Heart right ventricle (tissue), 16 donors: ENCODE measurements at regions not wholly inside any gene's neighbourhood (a gene's known extent, or its start where the extent isn't known, plus 50 kb on each side); places are given as distances from the start of the nearest gene placed in this dataset.

Source experiments
- ATAC-seq, 8 donors: fragments of 200-7000 bp; cut with Tn5 transposase; one replicate each; pipeline ENCODE4 v1.9.1; 2020; ENCODE audit warnings: mild to moderate bottlenecking in 8 of 8, moderate library complexity in 8 of 8, moderate number of reproducible peaks in 1 of 8
- DNase-seq, 2 donors: peaks; one replicate each; pipeline ENCODE4 v3.0.0-alpha.2; 2020
- H3K27ac ChIP-seq, 10 donors: fragments of 200-600 bp; sonication (generic) in 2 of 10; one replicate each; pipeline versions ENCODE4 v1.5.0 to v1.8.0; 2020 to 2022; ENCODE audit warnings: mild to moderate bottlenecking in 3 of 10
- H3K27me3 ChIP-seq, 7 donors: fragments of 200-600 bp; one replicate each; pipeline ENCODE4 v1.8.0; 2021 to 2022; ENCODE audit warnings: mild to moderate bottlenecking in 2 of 7
- H3K36me3 ChIP-seq, 9 donors: fragments of 200-600 bp; sonication (generic) in 1 of 9; one replicate each; pipeline versions ENCODE4 v1.5.0 to v1.8.0; 2020 to 2022; ENCODE audit warnings: mild to moderate bottlenecking in 2 of 9
- H3K4me1 ChIP-seq, 9 donors: fragments of 200-600 bp; sonication (generic) in 1 of 9; one replicate each; pipeline versions ENCODE4 v1.5.0 to v1.8.0; 2020 to 2022; ENCODE audit warnings: mild to moderate bottlenecking in 4 of 9
- H3K4me3 ChIP-seq, 10 donors: fragments of 200-600 bp; sonication (generic) in 2 of 10; one replicate each; pipeline versions ENCODE4 v1.5.0 to v1.8.0; 2020 to 2022; ENCODE audit warnings: mild to moderate bottlenecking in 7 of 10, moderate library complexity in 2 of 10
- H3K9me3 ChIP-seq, 11 donors: fragments of 200-600 bp in 10 of 11; sonication (generic) in 2 of 11; one replicate each; pipeline versions ENCODE4 v1.5.0 to v1.8.0; 2013 to 2022; ENCODE audit warnings: mild to moderate bottlenecking in 2 of 11, control low read depth in 1 of 11, moderate library complexity in 1 of 11
- WGBS, 2 donors: extraction: QIAGEN DNeasy Blood & Tissue Kit; methylation state at CpG; one replicate each; pipeline ENCODE4 v1.1.7; 2013; ENCODE audit warnings: inconsistent platforms in 1 of 2; 5-methylcytosine and 5-hydroxymethylcytosine counted together
- intact Hi-C, 10 donors: fragments of 100-400 bp; cut with DNase I; formaldehyde crosslinking; loops; one replicate each; pipeline versions ENCODE4 v1.11.1 to v1.14.2; 2022
- TF ChIP-seq, protein P1 (sequence below), 9 donors: fragments of 200-600 bp; sonication (generic) in 2 of 9; IDR thresholded peaks; one replicate each; pipeline versions ENCODE4 v1.5.0 to v1.8.0; 2021 to 2022; ENCODE audit warnings: antibody characterized with exemption in 9 of 9, mild to moderate bottlenecking in 5 of 9, moderate library complexity in 1 of 9
- donor health status: Arrhythmogenic right ventricular cardiomyopathy.
- donor health status: ischemic (EF 13 %, LVEDD 7.1; RV severe dilation, severe dysfunction).
- donor health status: healthy with polysubstance abuse.
- donor health status: DM: no; HTN: yes; CAD: no.
- donor health status: DM: no; HTN: no; CAD: no.
- donor health status: ischemic (EF 25% LVEDD 6.9; RV normal size, moderate dysfunction).
- donor health status: ischemic (EF 25% LVEDD 5.7; RV mildly dilated, moderate dysfunction).
- donor health status: healthy.
- donor health status: DM: yes; HTN: yes; CAD: no.
- donor health status: Ischemic cardiomyopathy.
- donor health status: ischemic (EF 35%, LVEDD 5.7; RV mildly dilated, moderate dysfunction).
- donor health status: nonischemic (EF 11% LVEDD 7.7; RV severe dilation, severe dysfunction).
- donor health status: DM: yes; HTN: yes; CAD: no.
- donor health status: PGD.
- donor health status: ischemic (EF 29% LVEDD 5.4; RV normal size, mild dysfunction).
- donor health status: nonischemic (EF 23%, LVEDD 6.1; RV moderate dilation, normal function).

- H3K4me1 ChIP-seq = no peaks in the 10 kb centered on the region
- intact Hi-C loops = no loop called here
- ATAC-seq (no peak), DNase-seq (no peak)
- H3K27me3 ChIP-seq = no peaks in the 10 kb centered on the region
- H3K27ac ChIP-seq = no peak overlapping the region
- no peaks in the 10 kb centered on the region for H3K36me3 ChIP-seq
- TF ChIP-seq, protein P1, sequence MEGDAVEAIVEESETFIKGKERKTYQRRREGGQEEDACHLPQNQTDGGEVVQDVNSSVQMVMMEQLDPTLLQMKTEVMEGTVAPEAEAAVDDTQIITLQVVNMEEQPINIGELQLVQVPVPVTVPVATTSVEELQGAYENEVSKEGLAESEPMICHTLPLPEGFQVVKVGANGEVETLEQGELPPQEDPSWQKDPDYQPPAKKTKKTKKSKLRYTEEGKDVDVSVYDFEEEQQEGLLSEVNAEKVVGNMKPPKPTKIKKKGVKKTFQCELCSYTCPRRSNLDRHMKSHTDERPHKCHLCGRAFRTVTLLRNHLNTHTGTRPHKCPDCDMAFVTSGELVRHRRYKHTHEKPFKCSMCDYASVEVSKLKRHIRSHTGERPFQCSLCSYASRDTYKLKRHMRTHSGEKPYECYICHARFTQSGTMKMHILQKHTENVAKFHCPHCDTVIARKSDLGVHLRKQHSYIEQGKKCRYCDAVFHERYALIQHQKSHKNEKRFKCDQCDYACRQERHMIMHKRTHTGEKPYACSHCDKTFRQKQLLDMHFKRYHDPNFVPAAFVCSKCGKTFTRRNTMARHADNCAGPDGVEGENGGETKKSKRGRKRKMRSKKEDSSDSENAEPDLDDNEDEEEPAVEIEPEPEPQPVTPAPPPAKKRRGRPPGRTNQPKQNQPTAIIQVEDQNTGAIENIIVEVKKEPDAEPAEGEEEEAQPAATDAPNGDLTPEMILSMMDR (IDR thresholded peaks at IDR 0.05) = no peak
- 13 to 20% methylated on average over 2 of the region's 2 CpGs for WGBS, 2 donors
- peaks cover 0 to 21% (median 0%) of the 10 kb centered on the region in 11 donors for H3K9me3 ChIP-seq
- H3K4me3 ChIP-seq = no peak overlapping the region
Measured at GRCh38 chr4:105050896-105051295, 95.8 kb upstream of the TET2 start.

DNA sequence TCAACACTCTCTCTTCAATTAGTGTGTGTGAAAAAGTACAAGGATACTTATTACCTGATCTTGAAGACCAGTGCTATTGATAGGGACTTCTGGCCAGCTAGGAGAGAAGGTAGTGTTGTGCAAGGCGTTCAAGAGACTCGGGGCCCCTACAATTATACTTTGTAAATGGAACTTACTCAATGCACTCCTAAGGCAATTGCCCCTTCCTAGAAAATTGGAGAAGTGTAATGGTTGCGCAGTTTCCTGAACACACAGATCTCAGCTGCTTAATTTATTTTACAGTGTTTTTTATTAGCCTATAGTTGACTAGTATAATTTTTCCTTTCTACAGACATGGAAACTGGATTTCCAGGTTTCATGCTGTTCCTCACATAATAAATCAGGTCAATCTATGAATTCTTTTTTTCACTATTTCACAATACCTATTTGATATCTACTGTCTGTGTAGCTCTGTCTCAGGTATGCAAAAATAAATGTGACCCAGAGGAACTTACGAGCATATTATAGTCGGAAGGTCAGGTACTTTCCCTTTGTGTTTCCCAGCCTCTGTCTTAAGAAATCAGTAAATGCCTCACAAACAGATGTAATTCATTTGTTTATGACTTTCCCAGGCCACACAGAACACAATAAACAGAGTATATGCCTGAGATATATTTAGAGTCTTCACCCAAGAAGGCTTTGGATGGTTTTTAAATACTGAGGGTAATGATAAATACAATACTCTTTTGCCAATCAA lies 89.1 kb upstream of the TET2 start:
- TF ChIP-seq, protein P1 (IDR thresholded peaks at IDR 0.05) = no peak
- WGBS, 2 donors = 84 to 90% methylated on average over 5 of the region's 5 CpGs
- H3K27me3 ChIP-seq = no peaks in the 10 kb centered on the region
- peak in 2 of 8 donors; percentile 37 to 52 for ATAC-seq
- DNase-seq = no peak
- H3K9me3 ChIP-seq = peaks cover 0 to 9% (median 0%) of the 10 kb centered on the region in 11 donors
- H3K4me1 ChIP-seq = peaks cover 0 to 49% (median 7%) of the 10 kb centered on the region in 9 donors
- H3K36me3 ChIP-seq = no peaks in the 10 kb centered on the region
- no peak overlapping the region for H3K4me3 ChIP-seq
- peak overlapping the region in 1 of 10 donors; percentile 88 for H3K27ac ChIP-seq
- intact Hi-C loops = no loop called here

- DNase-seq (no peak), ATAC-seq (no peak)
- 63 to 74% methylated on average over 3 of the region's 3 CpGs for WGBS, 2 donors
- Histone ChIP-seq H3K4me3 (no peak overlapping the region), H3K36me3 (no peaks in the 10 kb centered on the region), H3K27me3 (no peaks in the 10 kb centered on the region), H3K27ac (peak overlapping the region in 2 of 10 donors; percentile 4 to 88), H3K4me1 (peaks cover 0 to 49% (median 7%) of the 10 kb centered on the region in 9 donors), H3K9me3 (peaks cover 0 to under 1% (median 0%) of the 10 kb centered on the region in 11 donors)
- intact Hi-C loops = no loop called here
- TF ChIP-seq, protein P1 (IDR thresholded peaks at IDR 0.05) = no peak
Measured at GRCh38 chr4:105058177-105058812, 88.4 kb upstream of the TET2 start.

DNA sequence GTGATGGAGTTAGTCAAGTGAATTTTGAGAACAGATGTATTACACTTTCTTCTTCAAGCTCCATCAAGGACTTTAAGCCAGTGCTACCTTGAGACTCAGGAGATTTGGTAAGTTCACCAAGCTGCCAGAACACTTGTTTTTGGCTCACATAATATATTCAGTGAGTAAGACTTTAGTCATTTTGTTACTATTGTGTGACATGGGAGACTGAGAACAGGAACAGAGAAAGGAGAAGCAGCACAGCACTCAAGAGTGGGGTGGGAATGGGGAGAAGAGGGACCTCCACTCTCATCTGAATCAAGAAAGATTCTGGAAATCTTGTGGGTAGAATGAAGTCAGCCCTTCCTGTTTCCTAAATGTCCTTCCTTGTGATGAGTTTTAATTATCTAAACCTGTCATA lies 87.3 kb upstream of the TET2 start:
- H3K36me3 ChIP-seq = no peaks in the 10 kb centered on the region
- no peak for DNase-seq
- no peaks in the 10 kb centered on the region for H3K27me3 ChIP-seq
- no peak overlapping the region for H3K4me3 ChIP-seq
- ATAC-seq = peak in 1 of 8 donors; percentile 55
- H3K4me1 ChIP-seq = peaks cover 0 to 49% (median 7%) of the 10 kb centered on the region in 9 donors
- peak overlapping the region in 2 of 10 donors; percentile 4 to 88 for H3K27ac ChIP-seq
- intact Hi-C loops = no loop called here
- TF ChIP-seq, protein P1 (IDR thresholded peaks at IDR 0.05) = no peak
- H3K9me3 ChIP-seq = no peaks in the 10 kb centered on the region
